ENCODE measurements at regions not wholly inside any gene's neighbourhood (a gene's known extent, or its start where the extent isn't known, plus 50 kb on each side); places are given as distances from the start of the nearest gene placed in this dataset.

DNA sequence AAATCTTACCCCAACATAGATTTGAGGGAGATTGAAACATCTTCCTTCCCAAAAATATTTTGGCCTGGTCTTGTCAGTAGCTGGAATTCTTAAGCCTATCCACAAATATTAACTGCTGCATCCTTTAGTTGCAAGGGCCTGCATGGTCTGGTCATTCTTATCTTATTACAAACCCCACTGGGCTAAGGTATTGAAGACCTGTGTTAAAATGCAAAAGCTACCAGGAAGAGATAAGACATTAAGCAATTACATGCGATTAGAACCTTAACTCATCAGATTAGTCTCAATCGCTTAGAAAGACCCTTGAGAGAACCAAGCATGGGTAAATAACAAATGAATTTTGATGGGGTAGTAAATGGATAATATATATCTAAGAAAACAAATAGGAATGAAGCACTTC, 426.6 kb downstream of the FRK start:
- 21% methylated on average over 2 of the region's 2 CpGs for WGBS (ENCODE audit: missing lambda C conversion rate)
- FAIRE-seq: no peak
- POLR2A ChIA-PET: no interaction called here
- DNase-seq (ENCODE audit: low read depth in 1 of 2, low spot score in 1 of 2): no peak
- Histone ChIP-seq H3K4me3 (no peak overlapping the region), H3K27ac (no peak overlapping the region), H3K4me1 (no peaks in the 10 kb centered on the region), H3K9me3 (no peaks in the 10 kb centered on the region), H3K4me2 (no peak overlapping the region)
- CTCF ChIA-PET: no interaction called here
- TF ChIP-seq, protein P1, sequence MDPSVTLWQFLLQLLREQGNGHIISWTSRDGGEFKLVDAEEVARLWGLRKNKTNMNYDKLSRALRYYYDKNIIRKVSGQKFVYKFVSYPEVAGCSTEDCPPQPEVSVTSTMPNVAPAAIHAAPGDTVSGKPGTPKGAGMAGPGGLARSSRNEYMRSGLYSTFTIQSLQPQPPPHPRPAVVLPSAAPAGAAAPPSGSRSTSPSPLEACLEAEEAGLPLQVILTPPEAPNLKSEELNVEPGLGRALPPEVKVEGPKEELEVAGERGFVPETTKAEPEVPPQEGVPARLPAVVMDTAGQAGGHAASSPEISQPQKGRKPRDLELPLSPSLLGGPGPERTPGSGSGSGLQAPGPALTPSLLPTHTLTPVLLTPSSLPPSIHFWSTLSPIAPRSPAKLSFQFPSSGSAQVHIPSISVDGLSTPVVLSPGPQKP (IDR thresholded peaks at IDR 0.05; ENCODE audit: low read depth, low read length): no peak
- no peak for TF ChIP-seq TFCP2L1 (CRISPR knock-in tag; IDR thresholded peaks at IDR 0.05)
- no peak for TF ChIP-seq NR3C1 (IDR thresholded peaks at IDR 0.05)
- no peak for TF ChIP-seq NPAS2 (CRISPR knock-in tag; IDR thresholded peaks at IDR 0.05; ENCODE audit: borderline replicate concordance)
- TF ChIP-seq JUNB (IDR thresholded peaks at IDR 0.05): no peak
- TF ChIP-seq FOSB (CRISPR knock-in tag; IDR thresholded peaks at IDR 0.05): no peak
- no peak for TF ChIP-seq CTCF (IDR thresholded peaks at IDR 0.05)
- no peak for TF ChIP-seq BHLHE40 (IDR thresholded peaks at IDR 0.05; ENCODE audit: low read depth, low read length)
- TF ChIP-seq RCOR1 (IDR thresholded peaks at IDR 0.05; ENCODE audit: low read depth, low read length): no peak
- no peak for ATAC-seq

DNA sequence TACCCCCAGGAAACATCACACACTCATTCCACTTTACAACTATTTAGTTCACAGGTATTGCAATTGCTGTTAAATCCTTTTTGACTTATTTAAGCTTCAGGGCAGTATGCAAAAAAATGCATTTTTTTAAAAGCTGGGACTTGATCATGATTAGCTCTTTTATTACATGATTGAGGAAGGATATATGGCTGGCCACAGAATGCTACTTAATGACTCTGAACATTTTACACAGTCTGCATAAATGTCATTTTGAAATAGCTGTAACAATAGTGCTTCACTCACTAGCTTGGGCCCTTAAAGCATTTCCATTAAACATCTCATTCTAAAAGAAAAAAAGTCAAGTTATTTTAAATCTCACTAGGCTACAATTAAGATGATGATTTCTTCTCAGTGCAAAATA, 429.7 kb downstream of the FRK start:
- ATAC-seq (no peak), FAIRE-seq (no peak), DNase-seq (ENCODE audit: low read depth in 1 of 2, low spot score in 1 of 2) (no peak)
- TF ChIP-seq USF2 (IDR thresholded peaks at IDR 0.05) (no peak), FOXS1 (CRISPR knock-in tag; IDR thresholded peaks at IDR 0.05) (no peak), CBX2 (IDR thresholded peaks at IDR 0.05; ENCODE audit: borderline replicate concordance, low read depth) (no peak), KDM5A (IDR thresholded peaks at IDR 0.05) (no peak), CHD4 (IDR thresholded peaks at IDR 0.05; ENCODE audit: borderline replicate concordance) (no peak), HOXB13 (CRISPR knock-in tag; IDR thresholded peaks at IDR 0.05; ENCODE audit: low read depth) (no peak)
- Histone ChIP-seq H3K9me3 (no peaks in the 10 kb centered on the region), H3K4me1 (no peaks in the 10 kb centered on the region), H3K4me2 (no peak overlapping the region), H3K4me3 (no peak overlapping the region), H3K27ac (no peak overlapping the region)
- ChIA-PET CTCF (no interaction called here), POLR2A (no interaction called here)

DNA sequence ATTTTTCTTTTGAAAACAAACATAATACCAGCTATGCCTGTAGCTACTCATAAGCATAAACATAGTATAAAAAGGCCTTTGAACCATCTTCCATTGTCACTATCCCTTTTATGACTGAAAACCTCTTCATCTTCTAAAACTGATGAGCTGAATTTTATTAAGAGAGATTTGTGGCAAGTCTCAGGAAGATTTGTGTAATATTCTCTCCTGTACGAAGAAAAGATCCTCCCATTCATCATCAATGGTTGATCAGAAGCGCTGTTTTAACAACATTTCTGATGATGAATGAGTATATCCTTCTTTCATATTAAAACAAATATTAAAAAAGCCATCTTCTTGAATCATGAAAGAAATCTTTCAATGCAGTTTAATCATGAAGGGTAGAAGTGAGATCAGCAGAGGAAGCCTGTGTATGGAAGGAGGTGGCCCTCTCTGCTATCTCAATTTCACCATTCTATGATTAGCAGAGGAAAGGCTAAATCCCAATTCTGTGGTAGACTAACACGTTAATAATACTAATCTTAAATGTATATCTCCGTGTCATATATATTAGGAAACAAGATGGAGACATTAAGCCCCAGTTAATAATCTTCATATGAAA, 430.2 kb downstream of the FRK start:
- H3K9me3 ChIP-seq: no peaks in the 10 kb centered on the region
- ATAC-seq: no peak
- H3K4me3 ChIP-seq: no peak overlapping the region
- no peak overlapping the region for H3K27ac ChIP-seq
- H3K4me2 ChIP-seq: no peak overlapping the region
- FAIRE-seq: no peak
- POLR2A ChIA-PET: no interaction called here
- no peaks in the 10 kb centered on the region for H3K4me1 ChIP-seq
- WGBS (ENCODE audit: missing lambda C conversion rate): 12% methylated on average over 4 of the region's 4 CpGs
- TF ChIP-seq EHF (CRISPR knock-in tag; IDR thresholded peaks at IDR 0.05) (no peak), ZNF302 (CRISPR knock-in tag; IDR thresholded peaks at IDR 0.05) (no peak), POLR2AphosphoS2 (conservative IDR thresholded peaks at IDR 0.05; ENCODE audit: low read length) (no peak), EHMT2 (IDR thresholded peaks at IDR 0.05; ENCODE audit: low read depth) (no peak), NPAS2 (CRISPR knock-in tag; IDR thresholded peaks at IDR 0.05; ENCODE audit: borderline replicate concordance) (no peak), HOXB13 (CRISPR knock-in tag; IDR thresholded peaks at IDR 0.05; ENCODE audit: low read depth) (no peak), GATA3 (IDR thresholded peaks at IDR 0.05; ENCODE audit: borderline replicate concordance) (no peak), KDM5A (IDR thresholded peaks at IDR 0.05) (no peak), EP300 (IDR thresholded peaks at IDR 0.05) (no peak), PBX3 (IDR thresholded peaks at IDR 0.05) (no peak), RFX5 (IDR thresholded peaks at IDR 0.05) (no peak), HEYL (CRISPR knock-in tag; IDR thresholded peaks at IDR 0.05) (no peak), SREBF2 (IDR thresholded peaks at IDR 0.05) (no peak), NFE2L2 (conservative IDR thresholded peaks at IDR 0.05; ENCODE audit: low read length) (no peak), HMGXB4 (CRISPR knock-in tag; IDR thresholded peaks at IDR 0.05; ENCODE audit: borderline replicate concordance) (no peak), MAZ (IDR thresholded peaks at IDR 0.05; ENCODE audit: borderline replicate concordance, low read depth, low read length) (no peak)
- TF ChIP-seq, protein P2, sequence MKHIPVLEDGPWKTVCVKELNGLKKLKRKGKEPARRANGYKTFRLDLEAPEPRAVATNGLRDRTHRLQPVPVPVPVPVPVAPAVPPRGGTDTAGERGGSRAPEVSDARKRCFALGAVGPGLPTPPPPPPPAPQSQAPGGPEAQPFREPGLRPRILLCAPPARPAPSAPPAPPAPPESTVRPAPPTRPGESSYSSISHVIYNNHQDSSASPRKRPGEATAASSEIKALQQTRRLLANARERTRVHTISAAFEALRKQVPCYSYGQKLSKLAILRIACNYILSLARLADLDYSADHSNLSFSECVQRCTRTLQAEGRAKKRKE (CRISPR knock-in tag; IDR thresholded peaks at IDR 0.05; ENCODE audit: low read depth): no peak
- no peak for DNase-seq (ENCODE audit: low read depth in 1 of 2, low spot score in 1 of 2)
- CTCF ChIA-PET: no interaction called here
